ENCODE measurements at regions not wholly inside any gene's neighbourhood (a gene's known extent, or its start where the extent isn't known, plus 50 kb on each side); places are given as distances from the start of the nearest gene placed in this dataset.

DNA sequence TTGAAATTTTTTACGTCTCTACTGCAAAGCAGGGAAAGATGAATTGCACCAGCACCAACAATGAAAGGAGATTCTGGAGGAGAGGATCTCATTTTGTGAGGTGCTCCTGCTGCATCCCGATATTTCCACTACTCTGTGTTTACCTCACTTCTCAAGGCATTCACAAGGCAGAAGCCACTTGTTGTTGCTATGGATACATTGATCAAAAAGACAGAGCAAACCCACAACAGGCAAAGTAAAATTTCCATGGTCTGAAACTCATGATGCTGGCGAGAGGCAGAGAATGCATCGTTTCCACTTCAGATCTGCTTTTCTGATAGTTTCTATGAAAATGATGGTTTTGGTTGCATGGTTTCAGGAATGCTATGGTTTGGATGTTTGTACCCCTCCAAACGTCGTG is 323.3 kb downstream of the ASMT start:
- H3K4me3 Mint-ChIP-seq, result no peak overlapping the region
- no peak overlapping the region for H3K27ac Mint-ChIP-seq
- H3K4me1 Mint-ChIP-seq, result no peaks in the 10 kb centered on the region
- ATAC-seq (no peak), DNase-seq (no peak)
- peaks cover 12% of the 10 kb centered on the region for H3K9me3 Mint-ChIP-seq (ENCODE audit: low read depth)
- H3K27me3 Mint-ChIP-seq, result no peaks in the 10 kb centered on the region
- CTCF ChIA-PET, result no interaction called here
- H3K36me3 Mint-ChIP-seq, result no peaks in the 10 kb centered on the region

DNA sequence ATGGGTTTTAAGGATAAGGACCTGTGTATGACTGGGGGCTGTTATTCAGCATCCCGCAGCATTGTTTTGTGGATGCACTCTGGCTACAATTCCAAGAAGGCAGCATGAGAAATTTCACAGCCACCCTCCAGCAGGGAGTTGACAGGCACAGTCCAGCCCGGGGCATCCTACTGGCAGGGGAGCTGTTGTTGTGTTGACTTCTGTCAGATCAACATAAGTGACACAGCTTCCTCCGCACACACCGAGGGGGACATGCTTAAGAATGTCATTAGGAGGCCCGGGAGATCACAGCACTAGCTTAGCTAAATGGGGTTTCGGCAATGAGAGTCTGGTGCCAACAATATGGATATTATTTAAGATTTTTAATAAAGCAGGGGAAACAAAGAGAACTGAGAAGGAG is 326.5 kb downstream of the ASMT start:
- DNase-seq (no peak), ATAC-seq (no peak)
- no peak overlapping the region for H3K4me3 Mint-ChIP-seq
- no peak overlapping the region for H3K27ac Mint-ChIP-seq
- no peaks in the 10 kb centered on the region for H3K4me1 Mint-ChIP-seq
- H3K9me3 Mint-ChIP-seq (ENCODE audit: low read depth), result peaks cover 15% of the 10 kb centered on the region
- H3K27me3 Mint-ChIP-seq, result no peaks in the 10 kb centered on the region
- no peaks in the 10 kb centered on the region for H3K36me3 Mint-ChIP-seq
- CTCF ChIA-PET, result no interaction called here

DNA sequence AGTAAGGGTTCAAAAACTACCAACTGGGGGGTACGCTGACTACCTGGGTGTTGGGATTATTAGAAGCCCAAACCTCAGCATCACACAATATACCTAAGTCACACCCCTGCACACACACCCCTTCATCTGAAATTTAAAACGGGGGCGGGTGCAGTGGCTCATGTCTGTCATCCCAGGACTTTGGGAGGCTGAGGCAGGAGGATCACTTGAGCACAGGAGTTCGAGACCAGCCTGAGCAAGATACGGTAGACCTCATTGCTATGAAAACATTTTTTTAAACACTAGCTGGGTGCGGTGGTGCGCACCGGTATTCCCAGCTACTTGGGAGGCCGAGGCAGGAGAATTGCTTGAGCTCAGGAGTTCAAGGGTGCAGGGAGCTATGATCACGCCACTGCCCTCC is 331.0 kb downstream of the ASMT start:
- Mint-ChIP-seq H3K9me3 (ENCODE audit: low read depth) (peaks cover 4% of the 10 kb centered on the region), H3K4me3 (no peak overlapping the region), H3K4me1 (no peaks in the 10 kb centered on the region), H3K36me3 (no peaks in the 10 kb centered on the region), H3K27me3 (no peaks in the 10 kb centered on the region), H3K27ac (no peak overlapping the region)
- DNase-seq (no peak), ATAC-seq (no peak)
- CTCF ChIA-PET, result no interaction called here

- H3K9me3 Mint-ChIP-seq (ENCODE audit: low read depth), result peaks cover 4% of the 10 kb centered on the region
- no peak for DNase-seq
- CTCF ChIA-PET, result no interaction called here
- no peak for ATAC-seq
- no peak overlapping the region for H3K27ac Mint-ChIP-seq
- H3K36me3 Mint-ChIP-seq, result no peaks in the 10 kb centered on the region
- no peaks in the 10 kb centered on the region for H3K4me1 Mint-ChIP-seq
- H3K27me3 Mint-ChIP-seq, result no peaks in the 10 kb centered on the region
- H3K4me3 Mint-ChIP-seq, result no peak overlapping the region
Measured at GRCh38 chrX:1946974-1947373, 332.1 kb downstream of the ASMT start.

All from activated CD8-positive, alpha-beta memory T cell treated with anti-CD3 and anti-CD28 coated beads, Interleukin-2, amount 10 ng/mL, durations not matched to agents 7 days and 5 days (primary cell).